Activated naive CD4-positive, alpha-beta T cell treated with anti-CD3 and anti-CD28 coated beads, Interleukin-2, amount 50 U/mL, for 72 hours (primary cell): ENCODE measurements at regions not wholly inside any gene's neighbourhood (a gene's known extent, or its start where the extent isn't known, plus 50 kb on each side); places are given as distances from the start of the nearest gene placed in this dataset.
"Not testable (repeated sequence)": the region's sequence is repeated elsewhere in the genome, so short reads cannot be mapped to it uniquely, and the experiment has no call there.

ENCODE experiments used
- ATAC-seq, 2 donors: fragments of 150-1000 bp; cut with Tn5 transposase; 2 replicates each; pipeline ENCODE4 v1.10.0; 2021; ENCODE audit warnings: mild to moderate bottlenecking in 2 of 2, moderate library complexity in 2 of 2
- DNase-seq, 2 donors: peaks; one replicate each; pipeline ENCODE4 v3.0.0; 2021 to 2022; ENCODE audit warnings: low spot score in 2 of 2
- H3K27ac Mint-ChIP-seq, 2 donors: one replicate each; pipeline ENCODE4 v1.8.0; 2022; ENCODE audit warnings: mild to moderate bottlenecking in 2 of 2, mixed read lengths in 2 of 2
- H3K36me3 Mint-ChIP-seq, 2 donors: one replicate each; pipeline ENCODE4 v1.8.0; 2022; ENCODE audit warnings: mixed read lengths in 2 of 2
- H3K9me3 Mint-ChIP-seq, 2 donors: one replicate each; pipeline ENCODE4 v1.8.0; 2022; ENCODE audit warnings: mixed read lengths in 2 of 2

- not testable (repeated sequence) for H3K36me3 Mint-ChIP-seq, H3K9me3 Mint-ChIP-seq, DNase-seq, H3K27ac Mint-ChIP-seq
- ATAC-seq = peak in 1 of 2 donors; percentile 32
Measured at GRCh38 chr4:3606850-3607249, 74.6 kb upstream of the LRPAP1 start.

- not testable (repeated sequence) for ATAC-seq, DNase-seq, H3K9me3 Mint-ChIP-seq, H3K36me3 Mint-ChIP-seq, H3K27ac Mint-ChIP-seq
Measured at GRCh38 chr4:3606271-3606670, 74.0 kb upstream of the LRPAP1 start.

- H3K27ac Mint-ChIP-seq = no peak overlapping the region
Measured at GRCh38 chr4:3605491-3605890, 73.3 kb upstream of the LRPAP1 start.

GRCh38 chr4:3602886-3603645, 70.8 kb upstream of the LRPAP1 start:
- not testable (repeated sequence) for H3K27ac Mint-ChIP-seq, H3K9me3 Mint-ChIP-seq, H3K36me3 Mint-ChIP-seq, ATAC-seq, DNase-seq

More at GRCh38 chr4:3605491-3605890, 73.3 kb upstream of the LRPAP1 start:
- Mint-ChIP-seq H3K36me3 (no peaks in the 10 kb centered on the region), H3K9me3 (peaks cover 6 to 7% of the 10 kb centered on the region in 2 donors)
- ATAC-seq (no peak), DNase-seq (no peak)

- no peak for DNase-seq
- ATAC-seq = no peak
- H3K36me3 Mint-ChIP-seq = no peaks in the 10 kb centered on the region
- H3K27ac Mint-ChIP-seq = no peak overlapping the region
- peaks cover 0 to 6% of the 10 kb centered on the region in 2 donors for H3K9me3 Mint-ChIP-seq
Measured at GRCh38 chr4:3601992-3602391, 69.8 kb upstream of the LRPAP1 start.

- not testable (repeated sequence) for DNase-seq, H3K9me3 Mint-ChIP-seq, ATAC-seq, H3K36me3 Mint-ChIP-seq, H3K27ac Mint-ChIP-seq
Measured at GRCh38 chr4:3601108-3601690, 69.0 kb upstream of the LRPAP1 start.

GRCh38 chr4:3599951-3600350, 67.7 kb upstream of the LRPAP1 start:
- no peaks in the 10 kb centered on the region for H3K36me3 Mint-ChIP-seq
- no peak for ATAC-seq
- no peak overlapping the region for H3K27ac Mint-ChIP-seq
- DNase-seq = no peak
- H3K9me3 Mint-ChIP-seq = peaks cover 0 to 6% of the 10 kb centered on the region in 2 donors

- H3K36me3 Mint-ChIP-seq = no peaks in the 10 kb centered on the region
- peaks cover 0 to 6% of the 10 kb centered on the region in 2 donors for H3K9me3 Mint-ChIP-seq
- DNase-seq (no peak), ATAC-seq (no peak)
- H3K27ac Mint-ChIP-seq = no peak overlapping the region
Measured at GRCh38 chr4:3598695-3599227, 66.5 kb upstream of the LRPAP1 start.

- not testable (repeated sequence) for H3K36me3 Mint-ChIP-seq
Measured at GRCh38 chr4:3597896-3598505, 65.8 kb upstream of the LRPAP1 start.

GRCh38 chr4:3596957-3597733, 64.9 kb upstream of the LRPAP1 start:
- H3K36me3 Mint-ChIP-seq, H3K27ac Mint-ChIP-seq, H3K9me3 Mint-ChIP-seq, DNase-seq, ATAC-seq: not testable (repeated sequence)

More at GRCh38 chr4:3597896-3598505, 65.8 kb upstream of the LRPAP1 start:
- ATAC-seq, H3K27ac Mint-ChIP-seq, H3K9me3 Mint-ChIP-seq, DNase-seq: not testable (repeated sequence)

- DNase-seq, ATAC-seq, H3K9me3 Mint-ChIP-seq, H3K27ac Mint-ChIP-seq, H3K36me3 Mint-ChIP-seq: not testable (repeated sequence)
Measured at GRCh38 chr4:3595627-3596291, 63.5 kb upstream of the LRPAP1 start.

GRCh38 chr4:3594751-3595150, 62.5 kb upstream of the LRPAP1 start:
- ATAC-seq, H3K36me3 Mint-ChIP-seq: not testable (repeated sequence)

GRCh38 chr4:3589946-3590924, 58.0 kb upstream of the LRPAP1 start:
- H3K9me3 Mint-ChIP-seq, ATAC-seq, H3K27ac Mint-ChIP-seq, DNase-seq, H3K36me3 Mint-ChIP-seq: not testable (repeated sequence)

More at GRCh38 chr4:3594751-3595150, 62.5 kb upstream of the LRPAP1 start:
- DNase-seq, H3K27ac Mint-ChIP-seq, H3K9me3 Mint-ChIP-seq: not testable (repeated sequence)

GRCh38 chr4:3589379-3589778, 57.2 kb upstream of the LRPAP1 start:
- H3K27ac Mint-ChIP-seq, H3K36me3 Mint-ChIP-seq, H3K9me3 Mint-ChIP-seq, ATAC-seq, DNase-seq: not testable (repeated sequence)

GRCh38 chr4:3588517-3589194, 56.4 kb upstream of the LRPAP1 start:
- H3K27ac Mint-ChIP-seq, H3K36me3 Mint-ChIP-seq, ATAC-seq, H3K9me3 Mint-ChIP-seq, DNase-seq: not testable (repeated sequence)
